Activated naive CD4-positive, alpha-beta T cell treated with anti-CD3 and anti-CD28 coated beads for 36 hours (primary cell): ENCODE measurements at regions not wholly inside any gene's neighbourhood (a gene's known extent, or its start where the extent isn't known, plus 50 kb on each side); places are given as distances from the start of the nearest gene placed in this dataset.
"Not testable (repeated sequence)": the region's sequence is repeated elsewhere in the genome, so short reads cannot be mapped to it uniquely, and the experiment has no call there.

ENCODE experiments used
- CTCF ChIA-PET: fragments of 350-600 bp; sonication (Branson Sonifier 250); formaldehyde crosslinking; loops from one replicate; lab custom pipeline; 2021; ENCODE audit warnings: antibody characterized with exemption; lab: Charles Lee
- DNase-seq: peaks from one replicate; pipeline ENCODE4 v3.0.0-alpha.2; 2020
- H3K27ac Mint-ChIP-seq: one replicate; pipeline ENCODE4 v1.8.0; 2021; ENCODE audit warnings: mild to moderate bottlenecking, mixed read lengths
- H3K27me3 Mint-ChIP-seq: one replicate; pipeline ENCODE4 v1.8.0; 2021; ENCODE audit warnings: low read depth, mixed read lengths
- H3K36me3 Mint-ChIP-seq: one replicate; pipeline ENCODE4 v1.8.0; 2021; ENCODE audit warnings: low read depth, mixed read lengths
- H3K4me1 Mint-ChIP-seq: one replicate; pipeline ENCODE4 v1.8.0; 2021; ENCODE audit warnings: low read depth, mixed read lengths
- H3K4me3 Mint-ChIP-seq: one replicate; pipeline ENCODE4 v1.8.0; 2021; ENCODE audit warnings: mild to moderate bottlenecking, moderate library complexity, mixed read lengths
- H3K9me3 Mint-ChIP-seq: one replicate; pipeline ENCODE4 v1.8.0; 2021; ENCODE audit warnings: mixed read lengths
- intact Hi-C: fragments of 100-400 bp; cut with micrococcal nuclease; formaldehyde crosslinking; loops from one replicate; pipeline ENCODE4 v1.15.1; 2023

DNA sequence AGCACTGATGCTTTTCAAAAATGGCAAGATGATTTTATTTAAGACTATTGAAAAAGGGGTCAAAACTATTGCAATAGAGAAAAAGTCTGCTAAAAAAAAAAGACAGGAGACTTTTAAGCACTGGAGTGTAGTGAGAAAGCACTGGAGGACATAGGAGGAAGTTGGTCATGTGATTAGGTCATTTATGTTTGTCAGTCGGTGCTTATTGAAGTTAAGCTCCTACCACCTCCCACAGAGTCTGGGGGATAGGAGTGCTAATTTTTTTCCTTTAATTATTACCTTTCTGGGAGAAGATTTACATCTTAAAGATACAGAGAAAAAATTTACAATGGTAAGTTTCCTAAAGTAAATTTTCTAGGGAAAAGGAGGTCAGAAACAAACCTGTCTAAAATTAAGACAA lies 80.2 kb upstream of the TMEM229A start:
- Mint-ChIP-seq H3K27ac (no peak overlapping the region), H3K9me3 (peaks cover 7% of the 10 kb centered on the region), H3K36me3 (no peaks in the 10 kb centered on the region), H3K4me3 (no peak overlapping the region), H3K4me1 (no peaks in the 10 kb centered on the region), H3K27me3 (no peaks in the 10 kb centered on the region)
- no peak for DNase-seq
- intact Hi-C loops: no loop called here
- CTCF ChIA-PET: no interaction called here

GRCh38 chr7:124106575-124106974 lies 73.7 kb upstream of the TMEM229A start:
- intact Hi-C loops: no loop called here
- H3K36me3 Mint-ChIP-seq: no peaks in the 10 kb centered on the region
- CTCF ChIA-PET: no interaction called here
- H3K27me3 Mint-ChIP-seq: no peaks in the 10 kb centered on the region
- DNase-seq: no peak
- H3K9me3 Mint-ChIP-seq: peaks cover 9% of the 10 kb centered on the region
- no peak overlapping the region for H3K27ac Mint-ChIP-seq
- H3K4me1 Mint-ChIP-seq: no peaks in the 10 kb centered on the region
- no peak overlapping the region for H3K4me3 Mint-ChIP-seq

- H3K9me3 Mint-ChIP-seq: peaks cover 12% of the 10 kb centered on the region
- H3K27ac Mint-ChIP-seq: no peak overlapping the region
- no peak overlapping the region for H3K4me3 Mint-ChIP-seq
- CTCF ChIA-PET: interaction anchor here (0.7 to 1.4 kb wide), 3 partner anchors 10 to 68 kb away, joined by 3 to 5 read pairs (median 3); no protein-coding TSS in a partner anchor
- DNase-seq: peak; percentile 8
- no peaks in the 10 kb centered on the region for H3K36me3 Mint-ChIP-seq
- intact Hi-C loops: loop anchor here (5.0 kb wide), 2 partner anchors 304 to 686 kb away; no protein-coding TSS in a partner anchor
- no peaks in the 10 kb centered on the region for H3K27me3 Mint-ChIP-seq
- no peaks in the 10 kb centered on the region for H3K4me1 Mint-ChIP-seq
Measured at GRCh38 chr7:124101173-124101768, 68.4 kb upstream of the TMEM229A start.

DNA sequence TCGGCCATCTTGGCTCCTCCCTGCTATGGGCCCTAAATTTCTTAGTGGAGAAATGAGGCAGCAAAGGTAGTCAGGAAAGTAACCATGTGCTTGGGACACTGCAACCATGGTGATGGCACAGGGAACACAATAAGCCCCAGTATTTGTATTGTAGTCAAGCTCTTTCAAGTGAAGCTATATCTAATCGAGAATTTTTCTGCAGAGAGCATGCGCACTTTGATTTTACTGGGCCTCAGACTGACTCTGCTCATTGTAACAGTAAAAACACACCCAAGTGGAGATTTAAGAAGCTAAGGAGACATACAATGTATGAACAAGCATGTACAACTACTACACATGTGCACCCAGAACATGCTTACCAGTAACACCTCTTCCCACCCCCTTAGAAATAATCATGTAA lies 67.3 kb upstream of the TMEM229A start:
- no peak overlapping the region for H3K4me3 Mint-ChIP-seq
- H3K27me3 Mint-ChIP-seq: no peaks in the 10 kb centered on the region
- DNase-seq: no peak
- CTCF ChIA-PET: no interaction called here
- intact Hi-C loops: loop anchor here (5.0 kb wide), 2 partner anchors 303 to 687 kb away; no protein-coding TSS in a partner anchor
- H3K27ac Mint-ChIP-seq: no peak overlapping the region
- H3K36me3 Mint-ChIP-seq: no peaks in the 10 kb centered on the region
- no peaks in the 10 kb centered on the region for H3K4me1 Mint-ChIP-seq
- H3K9me3 Mint-ChIP-seq: peaks cover 12% of the 10 kb centered on the region

DNA sequence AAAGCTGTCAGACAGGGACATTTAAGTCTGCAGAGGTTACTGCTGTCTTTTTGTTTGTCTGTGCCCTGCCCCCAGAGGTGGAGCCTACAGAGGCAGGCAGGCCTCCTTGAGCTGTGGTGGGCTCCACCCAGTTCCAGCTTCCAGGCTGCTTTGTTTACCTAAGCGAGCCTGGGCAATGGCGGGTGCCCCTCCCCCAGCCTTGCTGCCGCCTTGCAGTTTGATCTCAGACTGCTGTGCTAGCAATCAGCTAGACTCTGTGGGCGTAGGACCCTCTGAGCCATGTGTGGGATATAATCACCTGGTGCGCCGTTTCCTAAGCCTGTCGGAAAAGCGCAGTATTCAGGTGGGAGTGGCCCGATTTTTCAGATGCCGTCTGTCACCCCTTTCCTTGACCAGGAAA lies 66.7 kb upstream of the TMEM229A start:
- H3K4me1 Mint-ChIP-seq, H3K27ac Mint-ChIP-seq, H3K4me3 Mint-ChIP-seq, H3K27me3 Mint-ChIP-seq, CTCF ChIA-PET, intact Hi-C loops, DNase-seq, H3K36me3 Mint-ChIP-seq: not testable (repeated sequence)
- H3K9me3 Mint-ChIP-seq: peaks cover 12% of the 10 kb centered on the region

DNA sequence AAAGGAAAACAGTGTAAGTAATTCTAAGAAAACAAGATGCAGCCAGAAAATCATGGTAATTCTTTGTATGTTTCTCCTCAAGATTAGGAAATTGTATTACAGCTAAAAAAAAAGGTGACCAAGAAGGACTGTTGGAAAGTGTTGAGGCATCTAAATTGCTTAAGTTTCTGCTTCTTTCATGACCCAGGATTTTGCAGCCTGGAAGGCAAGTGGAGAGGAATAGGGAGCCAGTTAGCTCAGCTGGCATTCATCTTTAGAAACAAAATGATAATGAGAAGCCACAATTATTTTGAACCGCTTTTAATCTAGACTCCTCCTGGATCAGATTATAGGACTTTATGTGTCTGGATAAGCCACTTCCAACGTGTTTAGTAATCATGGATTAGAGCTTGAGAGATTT lies 56.8 kb upstream of the TMEM229A start:
- H3K9me3 Mint-ChIP-seq: no peaks in the 10 kb centered on the region
- CTCF ChIA-PET: interaction anchor here (0.6 kb wide), 1 partner anchor 320 kb away, joined by 4 read pairs; no protein-coding TSS in a partner anchor
- intact Hi-C loops: no loop called here
- no peak overlapping the region for H3K4me3 Mint-ChIP-seq
- no peak overlapping the region for H3K27ac Mint-ChIP-seq
- no peaks in the 10 kb centered on the region for H3K4me1 Mint-ChIP-seq
- H3K27me3 Mint-ChIP-seq: peaks cover 3% of the 10 kb centered on the region
- no peak for DNase-seq
- H3K36me3 Mint-ChIP-seq: no peaks in the 10 kb centered on the region

GRCh38 chr7:124088590-124088989 lies 55.7 kb upstream of the TMEM229A start:
- no peak overlapping the region for H3K4me3 Mint-ChIP-seq
- intact Hi-C loops: no loop called here
- H3K27ac Mint-ChIP-seq: no peak overlapping the region
- CTCF ChIA-PET: no interaction called here
- no peaks in the 10 kb centered on the region for H3K9me3 Mint-ChIP-seq
- no peaks in the 10 kb centered on the region for H3K4me1 Mint-ChIP-seq
- peaks cover 3% of the 10 kb centered on the region for H3K27me3 Mint-ChIP-seq
- DNase-seq: no peak
- no peaks in the 10 kb centered on the region for H3K36me3 Mint-ChIP-seq

DNA sequence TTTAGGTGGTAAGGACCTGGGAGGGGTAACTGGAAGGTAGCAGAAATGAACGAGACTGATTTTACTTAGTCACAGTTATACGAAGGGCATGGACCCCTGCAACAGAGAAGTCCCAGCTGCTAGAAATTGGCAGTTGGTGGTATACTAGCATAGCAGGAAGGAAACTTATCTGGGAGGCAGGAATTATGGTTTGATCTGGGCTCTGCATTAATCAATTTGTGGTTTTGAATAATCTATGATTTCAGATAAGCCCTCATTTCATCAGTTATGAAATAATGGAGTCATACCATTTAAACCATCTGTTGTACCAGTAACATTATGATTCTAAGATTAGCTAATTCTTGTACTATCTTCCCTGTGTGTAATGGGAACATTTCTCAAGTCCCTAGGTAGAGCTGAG lies 54.0 kb upstream of the TMEM229A start:
- Mint-ChIP-seq H3K27me3 (peaks cover 3% of the 10 kb centered on the region), H3K9me3 (no peaks in the 10 kb centered on the region), H3K4me3 (no peak overlapping the region), H3K27ac (no peak overlapping the region), H3K36me3 (no peaks in the 10 kb centered on the region), H3K4me1 (no peaks in the 10 kb centered on the region)
- DNase-seq: no peak
- intact Hi-C loops: no loop called here
- CTCF ChIA-PET: no interaction called here

- no peak overlapping the region for H3K4me3 Mint-ChIP-seq
- H3K9me3 Mint-ChIP-seq: no peaks in the 10 kb centered on the region
- no peak for DNase-seq
- intact Hi-C loops: no loop called here
- peaks cover 3% of the 10 kb centered on the region for H3K27me3 Mint-ChIP-seq
- H3K27ac Mint-ChIP-seq: no peak overlapping the region
- no peaks in the 10 kb centered on the region for H3K36me3 Mint-ChIP-seq
- no peaks in the 10 kb centered on the region for H3K4me1 Mint-ChIP-seq
- CTCF ChIA-PET: no interaction called here
Measured at GRCh38 chr7:124085179-124085578, 52.3 kb upstream of the TMEM229A start.

DNA sequence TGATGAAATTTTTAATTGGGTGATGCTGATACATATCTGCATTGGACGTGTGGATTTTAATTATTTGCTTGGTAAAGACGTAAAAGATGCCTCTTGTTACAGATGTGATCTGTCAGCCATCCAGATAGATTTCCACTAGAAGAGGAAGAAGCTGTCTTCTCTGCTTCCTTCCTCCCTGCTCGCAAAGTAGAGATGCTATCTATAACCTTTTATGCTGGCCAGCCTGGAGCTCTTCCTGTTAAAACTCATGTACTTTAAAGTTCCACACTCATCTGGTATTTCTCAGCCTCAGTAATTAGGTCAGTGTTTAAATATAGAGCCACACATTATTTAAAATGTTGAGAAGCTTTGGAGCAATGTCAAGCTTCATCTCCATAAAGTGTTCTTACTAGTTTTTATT lies 51.2 kb upstream of the TMEM229A start:
- H3K4me1 Mint-ChIP-seq: no peaks in the 10 kb centered on the region
- CTCF ChIA-PET: interaction anchor here (0.6 to 0.7 kb wide), 3 partner anchors 18 to 1172 kb away, joined by 3 to 4 read pairs (median 3); no protein-coding TSS in a partner anchor
- H3K27ac Mint-ChIP-seq: no peak overlapping the region
- no peak overlapping the region for H3K4me3 Mint-ChIP-seq
- intact Hi-C loops: no loop called here
- H3K9me3 Mint-ChIP-seq: no peaks in the 10 kb centered on the region
- no peaks in the 10 kb centered on the region for H3K36me3 Mint-ChIP-seq
- peaks cover 3% of the 10 kb centered on the region for H3K27me3 Mint-ChIP-seq
- no peak for DNase-seq
